Stimulated activated CD4-positive, alpha-beta T cell treated with anti-CD3 and anti-CD28 coated beads, Interleukin-1b, Interleukin-23, amount 100 ng/mL, for 48 hours (primary cell): ENCODE measurements at regions not wholly inside any gene's neighbourhood (a gene's known extent, or its start where the extent isn't known, plus 50 kb on each side); places are given as distances from the start of the nearest gene placed in this dataset.

ENCODE experiments used
- DNase-seq: peaks from one replicate; pipeline ENCODE4 v3.0.0-alpha.2; 2020

- DNase-seq = no peak
Measured at GRCh38 chr1:227370533-227371254, 52.4 kb upstream of the CDC42BPA start.

GRCh38 chr1:227369102-227369760 lies 50.9 kb upstream of the CDC42BPA start:
- DNase-seq = no peak
